HFFc6 (cell line): ENCODE measurements at regions not wholly inside any gene's neighbourhood (a gene's known extent, or its start where the extent isn't known, plus 50 kb on each side); places are given as distances from the start of the nearest gene placed in this dataset.
"Not testable (repeated sequence)": the region's sequence is repeated elsewhere in the genome, so short reads cannot be mapped to it uniquely, and the experiment has no call there.

Experiments used
- DNase-seq: peaks from one replicate; pipeline ENCODE4 v3.0.0-alpha.2; 2018
- H3K27ac Mint-ChIP-seq: 2 replicates; pipeline ENCODE4 v1.8.0; 2020; ENCODE audit warnings: mild to moderate bottlenecking, mixed read lengths
- H3K27me3 Mint-ChIP-seq: 2 replicates; pipeline ENCODE4 v1.8.0; 2021; ENCODE audit warnings: mild to moderate bottlenecking, moderate library complexity, mixed read lengths; ENCODE audit not compliant: insufficient read depth
- H3K36me3 Mint-ChIP-seq: 2 replicates; pipeline ENCODE4 v1.8.0; 2021; ENCODE audit warnings: low read depth, mixed read lengths
- H3K4me1 Mint-ChIP-seq: 2 replicates; pipeline ENCODE4 v1.8.0; 2020; ENCODE audit warnings: low read depth, mixed read lengths
- H3K4me3 Mint-ChIP-seq: 2 replicates; pipeline ENCODE4 v1.8.0; 2020; ENCODE audit warnings: mild to moderate bottlenecking, moderate library complexity, mixed read lengths
- H3K9me3 Mint-ChIP-seq: 2 replicates; pipeline ENCODE4 v1.8.0; 2020; ENCODE audit warnings: mild to moderate bottlenecking, mixed read lengths

- H3K36me3 Mint-ChIP-seq, H3K4me1 Mint-ChIP-seq, H3K27me3 Mint-ChIP-seq, H3K4me3 Mint-ChIP-seq, DNase-seq, H3K9me3 Mint-ChIP-seq, H3K27ac Mint-ChIP-seq: not testable (repeated sequence)
Observed at GRCh38 chr15:21174761-21175160, 265.5 kb downstream of the POTEB3 start.

GRCh38 chr15:21151203-21151966, 285.3 kb upstream of the POTEB2 start:
- H3K27ac Mint-ChIP-seq, DNase-seq, H3K9me3 Mint-ChIP-seq, H3K36me3 Mint-ChIP-seq, H3K4me3 Mint-ChIP-seq, H3K4me1 Mint-ChIP-seq, H3K27me3 Mint-ChIP-seq: not testable (repeated sequence)

DNA sequence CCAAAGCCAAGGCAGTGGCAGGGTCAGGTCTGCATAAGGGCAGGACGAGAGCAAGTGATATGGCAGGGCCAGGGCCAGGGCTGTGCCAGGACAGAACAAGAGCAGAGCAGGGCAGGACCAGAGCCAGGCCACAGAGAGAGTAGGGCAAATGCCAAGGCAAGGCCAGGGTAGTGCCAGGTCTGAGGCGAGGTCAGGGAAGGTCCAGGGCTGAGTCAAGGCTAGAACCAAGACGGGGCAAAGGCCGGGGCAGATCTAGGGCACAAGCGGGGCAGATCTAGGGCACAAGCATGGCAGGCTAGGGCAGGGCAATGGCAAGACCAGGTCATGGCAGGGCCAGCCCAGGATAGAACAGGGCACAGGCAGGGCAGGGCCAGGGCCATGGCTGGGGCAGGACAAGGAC, 282.0 kb upstream of the POTEB2 start:
- not testable (repeated sequence) for H3K4me3 Mint-ChIP-seq, DNase-seq, H3K27ac Mint-ChIP-seq, H3K9me3 Mint-ChIP-seq, H3K36me3 Mint-ChIP-seq, H3K4me1 Mint-ChIP-seq, H3K27me3 Mint-ChIP-seq

DNA sequence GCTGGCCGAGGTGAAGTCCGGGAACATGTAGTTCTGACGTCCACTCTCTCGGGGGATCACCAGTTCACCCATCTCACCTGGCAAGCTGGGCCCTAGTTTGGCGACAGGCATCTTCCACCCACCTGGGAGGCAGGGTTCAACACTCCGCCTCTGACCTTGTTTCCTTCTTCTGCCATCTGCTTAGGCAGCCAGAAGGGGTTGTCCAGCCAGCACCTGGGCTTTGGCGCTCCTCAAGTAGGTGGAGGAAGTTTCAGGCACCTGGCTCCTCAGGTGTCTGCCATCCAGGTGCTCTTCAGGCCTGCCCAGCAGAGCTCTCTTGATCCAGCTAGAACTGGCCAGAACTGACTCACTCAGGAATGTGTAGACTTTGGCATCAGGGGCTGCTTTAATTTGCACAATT, 267.8 kb upstream of the POTEB2 start:
- not testable (repeated sequence) for H3K27me3 Mint-ChIP-seq, H3K27ac Mint-ChIP-seq, DNase-seq, H3K4me1 Mint-ChIP-seq, H3K4me3 Mint-ChIP-seq, H3K36me3 Mint-ChIP-seq, H3K9me3 Mint-ChIP-seq

DNA sequence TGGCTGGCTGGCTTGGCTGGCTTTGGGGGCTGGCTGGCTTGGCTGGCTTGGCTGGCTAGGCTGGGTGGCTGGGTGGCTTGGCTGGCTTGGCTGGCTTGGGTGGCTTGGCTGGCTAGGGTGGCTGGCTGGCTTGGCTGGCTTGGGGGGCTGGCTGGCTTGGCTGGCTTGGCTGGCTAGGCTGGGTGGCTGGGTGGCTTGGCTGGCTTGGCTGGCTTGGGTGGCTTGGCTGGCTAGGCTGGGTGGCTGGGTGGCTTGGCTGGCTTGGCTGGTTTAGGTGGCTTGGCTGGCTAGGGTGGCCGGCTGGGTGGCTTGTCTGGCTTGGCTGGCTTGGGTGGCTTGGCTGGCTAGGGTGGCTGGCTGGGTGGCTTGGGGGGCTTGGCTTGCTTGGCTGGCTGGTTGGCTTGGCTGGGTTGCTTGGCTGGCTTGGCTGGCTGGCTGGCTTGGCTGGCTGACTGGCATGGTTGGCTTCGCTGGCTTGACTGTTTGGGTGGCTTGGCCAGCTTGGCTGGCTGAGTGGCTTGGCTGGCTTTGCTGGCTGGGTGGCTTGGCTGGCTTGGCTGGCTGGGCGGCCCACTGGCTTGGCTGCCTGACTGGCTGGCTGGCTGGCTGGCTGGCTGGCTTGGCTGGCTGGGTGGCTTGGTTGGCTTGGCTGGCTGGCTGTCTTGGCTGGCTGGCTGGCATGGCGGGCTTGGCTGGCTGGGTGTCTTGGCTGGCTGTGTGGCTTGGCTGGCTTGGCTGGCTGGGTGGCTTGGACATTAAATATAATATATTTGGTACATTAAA, 246.3 kb upstream of the POTEB2 start:
- H3K27me3 Mint-ChIP-seq, H3K36me3 Mint-ChIP-seq, H3K4me3 Mint-ChIP-seq, H3K9me3 Mint-ChIP-seq, H3K27ac Mint-ChIP-seq, H3K4me1 Mint-ChIP-seq: not testable (repeated sequence)
- peak; percentile 0 for DNase-seq

DNA sequence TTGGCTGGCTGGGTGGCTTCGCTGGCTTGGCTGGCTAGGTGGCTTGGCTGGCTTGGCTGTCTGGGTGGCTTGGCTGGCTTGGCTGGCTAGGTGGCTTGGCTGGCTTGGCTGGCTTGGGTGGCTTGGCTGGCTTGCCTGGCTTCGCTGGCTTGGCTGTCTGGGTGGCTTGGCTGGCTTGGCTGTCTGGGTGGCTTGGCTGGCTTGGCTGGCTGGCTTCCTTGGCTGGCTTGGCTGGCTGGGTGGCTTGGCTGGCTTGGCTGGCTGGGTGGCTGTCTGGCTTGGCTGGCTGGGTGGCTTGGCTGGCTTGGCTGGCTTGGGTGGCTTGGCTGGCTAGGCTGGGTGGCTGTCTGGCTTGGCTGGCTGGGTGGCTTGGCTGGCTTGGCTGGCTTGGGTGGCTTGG, 245.7 kb upstream of the POTEB2 start:
- H3K27me3 Mint-ChIP-seq, H3K4me1 Mint-ChIP-seq, H3K27ac Mint-ChIP-seq, H3K36me3 Mint-ChIP-seq, H3K4me3 Mint-ChIP-seq, H3K9me3 Mint-ChIP-seq: not testable (repeated sequence)
- peak; percentile 11 for DNase-seq

GRCh38 chr15:21111172-21111571, 245.1 kb upstream of the POTEB2 start:
- H3K4me3 Mint-ChIP-seq, H3K27ac Mint-ChIP-seq: not testable (repeated sequence)

GRCh38 chr15:21110187-21110804, 244.2 kb upstream of the POTEB2 start:
- not testable (repeated sequence) for H3K4me3 Mint-ChIP-seq, H3K36me3 Mint-ChIP-seq, H3K9me3 Mint-ChIP-seq, H3K27ac Mint-ChIP-seq, H3K4me1 Mint-ChIP-seq, H3K27me3 Mint-ChIP-seq
- peak; percentile 23 for DNase-seq

More at GRCh38 chr15:21111172-21111571, 245.1 kb upstream of the POTEB2 start:
- not testable (repeated sequence) for H3K4me1 Mint-ChIP-seq, H3K27me3 Mint-ChIP-seq, H3K36me3 Mint-ChIP-seq, DNase-seq, H3K9me3 Mint-ChIP-seq

DNA sequence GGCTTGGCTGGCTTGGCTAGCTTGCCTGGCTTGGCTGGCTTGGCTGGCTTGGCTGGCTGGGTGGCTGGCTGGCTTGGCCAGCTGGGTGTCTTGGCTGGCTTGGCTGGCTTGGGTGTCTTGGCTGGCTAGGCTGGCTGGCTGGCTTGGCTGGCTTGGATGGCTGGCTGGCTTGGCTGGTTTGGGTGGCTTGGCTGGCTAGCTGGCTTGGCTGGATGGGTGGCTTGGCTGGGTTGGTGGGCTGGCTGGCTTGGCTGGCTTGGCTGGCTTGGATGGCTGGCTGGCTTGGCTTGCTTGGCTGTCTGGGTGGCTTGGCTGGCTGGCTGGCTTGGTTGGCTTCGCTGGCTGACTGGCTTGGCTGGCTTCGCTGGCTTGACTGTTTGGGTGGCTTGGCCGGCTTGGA, 242.3 kb upstream of the POTEB2 start:
- H3K4me3 Mint-ChIP-seq, H3K27me3 Mint-ChIP-seq, H3K9me3 Mint-ChIP-seq, H3K36me3 Mint-ChIP-seq, H3K27ac Mint-ChIP-seq, DNase-seq, H3K4me1 Mint-ChIP-seq: not testable (repeated sequence)

DNA sequence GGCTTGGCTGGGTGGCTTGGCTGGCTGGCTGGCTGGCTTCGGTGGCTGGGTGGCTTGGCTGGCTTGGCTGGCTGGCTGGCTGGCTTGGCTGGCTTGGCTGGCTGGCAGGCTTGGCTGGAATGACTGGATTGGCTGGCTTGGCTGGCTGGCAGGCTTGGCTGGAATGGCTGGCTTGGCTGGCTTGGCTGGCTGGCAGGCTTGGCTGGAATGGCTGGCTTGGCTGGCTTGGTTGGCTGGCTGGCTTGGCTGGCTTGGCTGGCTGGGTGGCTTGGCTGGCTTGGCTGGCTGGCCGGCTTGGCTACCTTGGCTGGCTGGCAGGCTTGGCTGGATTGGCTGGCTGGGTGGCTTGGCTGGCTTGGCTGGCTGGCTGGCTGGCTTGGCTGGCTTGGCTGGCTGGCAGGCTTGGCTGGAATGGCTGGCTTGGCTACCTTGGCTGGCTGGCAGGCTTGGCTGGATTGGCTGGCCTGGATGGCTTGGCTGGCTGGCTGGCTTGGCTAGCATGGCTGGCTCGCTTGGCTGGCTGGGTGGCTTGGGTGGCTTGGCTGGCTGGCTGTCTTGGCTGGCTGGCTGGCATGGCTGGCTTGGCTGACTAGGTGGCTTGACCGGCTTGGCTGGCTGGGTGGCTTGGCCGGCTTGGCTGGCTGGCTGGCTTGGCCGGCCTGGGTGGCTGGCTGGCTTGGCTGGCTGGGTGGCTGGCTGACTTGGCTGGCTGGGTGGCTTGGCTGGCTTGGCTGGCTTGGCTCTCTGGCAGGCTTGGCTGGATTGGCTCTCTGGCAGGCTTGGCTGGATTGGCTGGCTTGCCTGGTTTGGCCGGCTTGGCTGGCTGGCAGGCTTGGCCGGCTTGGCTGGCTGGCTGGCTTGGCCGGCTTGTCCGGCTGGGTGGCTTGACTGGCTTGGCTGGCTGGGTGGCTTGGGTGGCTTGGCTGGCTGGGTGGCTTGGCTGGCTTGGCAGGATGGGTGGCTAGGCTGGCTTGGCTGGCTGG, 241.6 kb upstream of the POTEB2 start:
- not testable (repeated sequence) for DNase-seq, H3K27ac Mint-ChIP-seq, H3K27me3 Mint-ChIP-seq, H3K4me3 Mint-ChIP-seq, H3K4me1 Mint-ChIP-seq, H3K9me3 Mint-ChIP-seq, H3K36me3 Mint-ChIP-seq

DNA sequence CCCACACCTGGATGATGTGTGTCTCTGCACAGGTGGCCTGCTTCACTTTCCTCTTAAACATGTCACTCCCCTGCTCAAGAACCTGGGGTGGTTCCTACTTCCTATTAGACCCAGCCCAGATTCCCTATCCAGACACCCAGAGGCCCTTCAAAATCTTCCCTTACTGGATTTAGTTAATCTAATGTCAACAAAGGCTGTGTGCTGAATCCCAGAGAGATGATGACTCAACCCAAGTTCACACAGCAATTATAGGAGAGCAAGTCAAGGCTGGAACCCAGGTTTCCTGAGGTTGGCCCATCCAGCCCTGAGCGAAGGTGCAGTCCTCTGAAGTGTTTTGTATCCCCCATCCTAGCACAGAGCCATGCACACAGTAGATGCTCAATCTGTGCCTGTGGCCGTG, 230.5 kb upstream of the POTEB2 start:
- not testable (repeated sequence) for H3K27me3 Mint-ChIP-seq, H3K9me3 Mint-ChIP-seq, H3K4me1 Mint-ChIP-seq, H3K27ac Mint-ChIP-seq, H3K4me3 Mint-ChIP-seq, DNase-seq, H3K36me3 Mint-ChIP-seq

DNA sequence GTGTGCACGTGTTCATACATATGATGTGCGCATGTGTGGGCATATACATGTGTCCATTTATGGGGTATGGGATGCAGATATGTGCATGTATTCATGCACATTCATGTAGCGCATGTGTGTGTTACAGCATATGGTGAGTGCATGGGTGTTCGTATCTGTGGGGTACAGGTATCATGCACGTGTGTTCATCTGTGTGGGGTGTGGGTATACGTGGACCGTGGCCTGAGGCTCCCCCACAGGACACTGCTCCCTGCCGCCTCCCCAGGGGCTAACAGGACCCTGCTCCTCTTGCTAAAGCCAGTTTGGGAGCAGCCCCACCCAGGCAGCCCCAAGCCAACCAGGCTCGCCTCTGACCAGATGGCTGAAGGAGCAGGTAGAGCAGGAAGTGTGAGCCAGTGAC, 213.4 kb upstream of the POTEB2 start:
- not testable (repeated sequence) for H3K4me3 Mint-ChIP-seq, H3K9me3 Mint-ChIP-seq, DNase-seq, H3K27me3 Mint-ChIP-seq, H3K4me1 Mint-ChIP-seq, H3K36me3 Mint-ChIP-seq, H3K27ac Mint-ChIP-seq

GRCh38 chr15:21068917-21069316, 202.8 kb upstream of the POTEB2 start:
- H3K27ac Mint-ChIP-seq, H3K4me3 Mint-ChIP-seq, H3K4me1 Mint-ChIP-seq, H3K36me3 Mint-ChIP-seq, DNase-seq, H3K9me3 Mint-ChIP-seq, H3K27me3 Mint-ChIP-seq: not testable (repeated sequence)
